GM12872 (cell line): ENCODE measurements at regions not wholly inside any gene's neighbourhood (a gene's known extent, or its start where the extent isn't known, plus 50 kb on each side); places are given as distances from the start of the nearest gene placed in this dataset.

Experiments used
- CTCF ChIP-seq: IDR thresholded peaks from 3 replicates; pipeline ENCODE4 v1.5.1; 2011; ENCODE audit warnings: low read depth, mild to moderate bottlenecking, low read length, moderate library complexity; ENCODE audit not compliant: insufficient read depth

- TF ChIP-seq CTCF: no peak
Measured at GRCh38 chr18:52002600-52002999, 337.4 kb upstream of the DCC start.

DNA sequence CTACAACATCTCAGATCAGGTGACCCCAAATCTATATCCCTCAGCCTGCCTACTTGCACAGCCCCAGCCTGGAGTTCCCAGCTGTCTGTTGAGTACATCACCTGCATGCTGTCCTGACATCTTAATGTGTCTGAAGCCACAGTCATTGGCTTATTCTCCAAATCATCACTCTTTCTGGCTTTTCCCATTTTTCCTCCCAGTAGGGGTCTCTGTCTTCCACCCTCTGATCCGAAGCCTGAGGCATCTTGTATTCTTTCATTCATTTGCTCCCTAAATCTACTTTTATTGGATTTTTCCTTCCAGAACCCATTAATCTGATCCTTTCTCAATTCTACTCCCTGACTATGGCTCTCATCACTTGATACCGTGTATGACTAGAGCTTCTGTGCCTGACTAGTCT, 332.9 kb upstream of the DCC start:
- no peak for TF ChIP-seq CTCF

- no peak for TF ChIP-seq CTCF
Measured at GRCh38 chr18:52008330-52008729, 331.7 kb upstream of the DCC start.

- no peak for TF ChIP-seq CTCF
Measured at GRCh38 chr18:52008736-52009135, 331.3 kb upstream of the DCC start.

GRCh38 chr18:52009958-52010357, 330.0 kb upstream of the DCC start:
- TF ChIP-seq CTCF: no peak

DNA sequence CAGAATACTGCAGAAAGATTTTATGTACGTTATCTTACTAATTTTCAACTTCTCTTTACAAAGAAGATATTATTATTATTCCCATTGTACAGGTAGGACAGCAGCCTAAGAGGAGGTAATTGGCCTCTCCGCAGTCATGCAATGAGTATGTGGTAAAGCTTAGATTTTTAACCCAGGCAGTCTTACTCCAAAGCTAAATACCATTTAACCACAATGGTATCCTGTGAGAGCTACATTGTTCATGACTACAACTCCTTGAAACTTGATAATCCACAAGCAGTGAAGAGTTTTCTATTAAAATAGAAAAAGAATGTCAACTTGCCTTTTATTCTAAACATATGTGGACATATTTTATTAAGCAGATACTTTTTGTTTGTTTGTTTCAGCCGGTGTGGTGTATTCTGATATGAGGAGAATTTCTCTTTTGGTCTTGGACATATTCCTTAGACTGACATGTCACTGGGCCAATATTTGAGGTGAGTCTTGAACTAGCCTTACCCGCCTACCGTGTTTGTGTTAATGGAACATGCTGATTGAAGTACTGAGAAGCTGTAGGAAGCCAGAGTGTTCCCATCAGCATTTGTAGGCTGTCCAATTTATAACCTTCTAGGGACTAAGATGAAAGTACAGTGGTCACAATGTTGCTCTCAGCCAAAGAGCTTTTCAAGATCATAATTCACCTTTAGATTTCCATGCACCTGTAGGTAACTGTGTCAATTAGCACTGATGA, 293.9 kb upstream of the DCC start:
- TF ChIP-seq CTCF: no peak

DNA sequence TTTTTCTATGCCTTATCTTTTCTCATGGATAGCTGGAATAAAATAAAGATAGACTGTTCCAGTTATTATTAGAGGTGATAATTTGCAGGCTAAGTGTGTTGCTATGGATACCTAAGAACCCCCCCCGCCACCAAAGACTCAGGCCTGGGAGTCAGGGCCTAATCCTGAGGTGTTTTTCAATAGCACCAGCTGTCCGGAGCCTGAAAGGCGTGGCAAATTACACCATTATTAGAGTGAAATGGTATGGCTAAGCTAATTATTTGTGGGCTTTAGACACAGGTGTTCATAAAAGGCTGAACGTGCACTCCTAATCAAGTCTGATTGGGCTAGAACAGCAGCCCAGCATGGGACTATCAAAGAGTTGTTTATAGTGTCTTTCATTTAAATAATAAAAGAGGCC, 293.2 kb upstream of the DCC start:
- TF ChIP-seq CTCF: no peak

DNA sequence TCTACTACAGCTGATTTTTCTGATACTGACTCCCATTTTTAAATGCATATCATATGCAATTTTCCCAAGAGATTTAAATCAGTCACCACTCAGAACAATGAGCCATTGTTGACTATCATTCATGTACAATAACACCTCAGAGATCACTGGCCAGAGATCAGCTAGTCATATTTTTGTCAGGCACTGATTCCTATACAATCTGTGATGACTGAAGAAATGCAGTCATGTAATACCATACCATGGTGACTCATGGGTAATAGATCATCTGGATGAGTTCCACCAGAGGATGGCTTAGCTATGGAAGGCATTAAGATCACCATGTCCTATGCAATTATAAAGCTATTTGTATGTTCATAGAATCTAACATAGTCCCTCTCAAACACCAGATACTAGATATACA, 285.7 kb upstream of the DCC start:
- no peak for TF ChIP-seq CTCF
